Fibroblast of lung (primary cell): ENCODE measurements at regions not wholly inside any gene's neighbourhood (a gene's known extent, or its start where the extent isn't known, plus 50 kb on each side); places are given as distances from the start of the nearest gene placed in this dataset.

ENCODE experiments used
- DNase-seq, 2 donors: peaks; one replicate each; pipeline versions ENCODE4 v3.0.0 to v3.0.0-alpha.2; 2010; ENCODE audit warnings: low read depth in 2 of 2
- H2AFZ ChIP-seq: 2 replicates; pipeline ENCODE4 v1.5.1; 2012; ENCODE audit warnings: low read length, control low read depth, inconsistent platforms
- H3K27ac ChIP-seq: 2 replicates; pipeline ENCODE4 v1.5.1; 2011; ENCODE audit warnings: low read length, control low read depth; ENCODE audit not compliant: insufficient read depth
- H3K27me3 ChIP-seq: 2 replicates; pipeline ENCODE4 v1.5.1; 2011; ENCODE audit warnings: mild to moderate bottlenecking, low read length; ENCODE audit not compliant: control insufficient read depth, insufficient read depth
- H3K36me3 ChIP-seq: 2 replicates; pipeline ENCODE4 v1.5.1; 2011; ENCODE audit warnings: low read length; ENCODE audit not compliant: control insufficient read depth, insufficient read depth
- H3K4me1 ChIP-seq: 2 replicates; pipeline ENCODE4 v1.5.1; 2011; ENCODE audit warnings: low read length; ENCODE audit not compliant: control insufficient read depth, insufficient read depth; ENCODE audit errors: extremely low read depth
- H3K4me2 ChIP-seq: 2 replicates; pipeline ENCODE4 v1.5.1; 2011; ENCODE audit warnings: low read length, control low read depth; ENCODE audit not compliant: insufficient read depth; ENCODE audit errors: extremely low read depth
- H3K4me3 ChIP-seq, 4 experiments: fragments of 200-600 bp in 1 of 4; sonication (generic) in 1 of 4; replicated peaks in 1 of 4; 2 replicates each; pipeline ENCODE4 v1.5.1; 2011 to 2016; ENCODE audit warnings: low read length in 4 of 4, low read depth in 3 of 4, mild to moderate bottlenecking in 3 of 4, control low read depth in 2 of 4, inconsistent platforms in 1 of 4, mixed read lengths in 1 of 4; ENCODE audit not compliant: insufficient read depth in 1 of 4; ENCODE audit errors: control extremely low read depth in 1 of 4
- H3K79me2 ChIP-seq: 2 replicates; pipeline ENCODE4 v1.5.1; 2012; ENCODE audit warnings: mild to moderate bottlenecking, low read length, inconsistent platforms; ENCODE audit not compliant: control insufficient read depth, insufficient read depth
- H3K9ac ChIP-seq: 2 replicates; pipeline ENCODE4 v1.5.1; 2011; ENCODE audit warnings: mild to moderate bottlenecking, low read length, control low read depth; ENCODE audit not compliant: insufficient read depth
- H3K9me3 ChIP-seq: 2 replicates; pipeline ENCODE4 v1.5.1; 2012; ENCODE audit warnings: low read depth, low read length; ENCODE audit not compliant: control insufficient read depth, insufficient read depth
- H4K20me1 ChIP-seq: 2 replicates; pipeline ENCODE4 v1.5.1; 2011; ENCODE audit warnings: low read length; ENCODE audit not compliant: control insufficient read depth, insufficient read depth; ENCODE audit errors: extremely low read depth
- EZH2 ChIP-seq: IDR thresholded peaks from 2 replicates; pipeline ENCODE4 v1.5.1; 2012; ENCODE audit warnings: low read length, control low read depth, mild to moderate bottlenecking; ENCODE audit errors: missing control alignments
- TF ChIP-seq, protein P1 (sequence below), 2 donors: IDR thresholded peaks in 1 of 2; conservative IDR thresholded peaks in 1 of 2; 1 replicate in 1 of 2; 2 replicates in 1 of 2; pipeline ENCODE4 v1.5.1; 2011 to 2012; ENCODE audit warnings: low read length in 2 of 2, control low read depth in 1 of 2, inconsistent platforms in 1 of 2, low read depth in 1 of 2, mild to moderate bottlenecking in 1 of 2

DNA sequence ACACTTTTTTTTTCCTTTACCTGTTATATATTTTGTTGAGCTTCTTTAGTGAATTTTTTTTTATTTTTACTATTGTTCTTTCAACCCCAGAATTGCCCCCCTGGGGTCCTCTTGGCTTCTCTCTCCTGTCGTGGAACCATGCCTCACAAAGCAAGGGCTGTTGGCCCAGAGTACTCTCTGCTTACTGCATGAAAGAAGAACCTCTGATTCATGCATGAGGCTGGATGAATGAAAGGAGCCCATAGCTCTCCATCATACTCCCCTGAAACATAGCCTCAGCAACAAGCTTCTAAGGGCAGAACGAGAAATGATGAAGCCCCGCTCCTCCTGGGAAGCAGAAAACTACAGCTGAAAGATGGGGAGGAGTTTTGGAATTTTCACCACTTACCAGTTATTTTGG, 1441.0 kb downstream of the BRINP3 start:
- Histone ChIP-seq H3K36me3 (no peaks in the 10 kb centered on the region), H3K79me2 (no peaks in the 10 kb centered on the region), H3K9ac (no peak overlapping the region), H3K4me2 (no peak overlapping the region), H3K9me3 (no peaks in the 10 kb centered on the region), H3K27me3 (no peaks in the 10 kb centered on the region), H2AFZ (no peak overlapping the region), H3K4me3 (no peak overlapping the region), H3K4me1 (no peaks in the 10 kb centered on the region), H4K20me1 (no peaks in the 10 kb centered on the region), H3K27ac (no peak overlapping the region)
- no peak for DNase-seq
- TF ChIP-seq, protein P1, sequence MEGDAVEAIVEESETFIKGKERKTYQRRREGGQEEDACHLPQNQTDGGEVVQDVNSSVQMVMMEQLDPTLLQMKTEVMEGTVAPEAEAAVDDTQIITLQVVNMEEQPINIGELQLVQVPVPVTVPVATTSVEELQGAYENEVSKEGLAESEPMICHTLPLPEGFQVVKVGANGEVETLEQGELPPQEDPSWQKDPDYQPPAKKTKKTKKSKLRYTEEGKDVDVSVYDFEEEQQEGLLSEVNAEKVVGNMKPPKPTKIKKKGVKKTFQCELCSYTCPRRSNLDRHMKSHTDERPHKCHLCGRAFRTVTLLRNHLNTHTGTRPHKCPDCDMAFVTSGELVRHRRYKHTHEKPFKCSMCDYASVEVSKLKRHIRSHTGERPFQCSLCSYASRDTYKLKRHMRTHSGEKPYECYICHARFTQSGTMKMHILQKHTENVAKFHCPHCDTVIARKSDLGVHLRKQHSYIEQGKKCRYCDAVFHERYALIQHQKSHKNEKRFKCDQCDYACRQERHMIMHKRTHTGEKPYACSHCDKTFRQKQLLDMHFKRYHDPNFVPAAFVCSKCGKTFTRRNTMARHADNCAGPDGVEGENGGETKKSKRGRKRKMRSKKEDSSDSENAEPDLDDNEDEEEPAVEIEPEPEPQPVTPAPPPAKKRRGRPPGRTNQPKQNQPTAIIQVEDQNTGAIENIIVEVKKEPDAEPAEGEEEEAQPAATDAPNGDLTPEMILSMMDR (conservative IDR thresholded peaks at IDR 0.05 in 1 of 2, IDR thresholded peaks at IDR 0.05 in 1 of 2; ENCODE audit: low read depth in 1 of 2, low read length in 2 of 2): no peak
- no peak for TF ChIP-seq EZH2

DNA sequence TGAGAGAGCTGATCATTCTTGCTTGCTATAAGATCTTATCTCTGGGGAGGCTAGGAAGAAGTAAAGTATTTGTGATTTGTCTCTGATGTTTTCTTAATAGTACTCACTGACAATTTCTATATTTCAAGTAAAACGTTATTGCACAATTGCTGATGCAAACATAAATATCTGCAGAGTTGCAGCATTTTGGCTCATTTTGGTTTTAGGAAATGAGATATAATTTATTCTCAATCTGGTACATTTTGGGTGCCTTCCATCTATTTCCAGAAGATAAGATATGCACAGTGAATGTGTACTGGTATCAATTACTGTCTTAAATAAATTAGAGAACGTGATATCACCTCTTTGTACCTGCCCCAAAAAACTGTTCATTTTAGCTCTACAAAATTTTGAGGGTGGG, 1431.5 kb downstream of the BRINP3 start:
- Histone ChIP-seq H4K20me1 (no peaks in the 10 kb centered on the region), H3K9me3 (no peaks in the 10 kb centered on the region), H2AFZ (no peak overlapping the region), H3K79me2 (no peaks in the 10 kb centered on the region), H3K4me1 (no peaks in the 10 kb centered on the region), H3K27ac (no peak overlapping the region), H3K4me2 (no peak overlapping the region), H3K9ac (no peak overlapping the region), H3K36me3 (no peaks in the 10 kb centered on the region), H3K27me3 (no peaks in the 10 kb centered on the region), H3K4me3 (no peak overlapping the region)
- DNase-seq: peak in 1 of 2 donors; percentile 36
- TF ChIP-seq, protein P1 (conservative IDR thresholded peaks at IDR 0.05 in 1 of 2, IDR thresholded peaks at IDR 0.05 in 1 of 2; ENCODE audit: low read depth in 1 of 2, low read length in 2 of 2): no peak
- no peak for TF ChIP-seq EZH2

DNA sequence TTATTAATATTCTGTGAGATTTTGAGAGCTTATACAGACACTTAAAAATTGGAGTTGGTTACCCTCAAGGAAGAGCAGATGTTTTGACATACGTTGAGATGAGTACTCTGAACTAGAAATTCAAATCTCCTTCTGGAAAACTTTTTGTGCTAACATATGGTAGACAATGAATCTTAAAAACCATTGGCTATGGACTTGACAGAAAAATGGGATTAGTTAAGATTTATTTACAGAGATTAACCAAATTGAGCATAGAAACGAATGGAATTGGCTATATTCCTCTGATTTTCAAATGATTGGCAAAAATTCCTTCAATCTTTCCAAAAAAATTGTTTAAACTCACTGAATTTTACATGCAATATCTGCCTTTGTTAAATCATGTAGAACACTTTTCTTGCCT, 1392.9 kb downstream of the BRINP3 start:
- TF ChIP-seq EZH2: no peak
- TF ChIP-seq, protein P1 (conservative IDR thresholded peaks at IDR 0.05 in 1 of 2, IDR thresholded peaks at IDR 0.05 in 1 of 2; ENCODE audit: low read depth in 1 of 2, low read length in 2 of 2): no peak
- no peaks in the 10 kb centered on the region for H3K27me3 ChIP-seq
- H3K4me1 ChIP-seq: no peaks in the 10 kb centered on the region
- no peak overlapping the region for H2AFZ ChIP-seq
- H3K9ac ChIP-seq: no peak overlapping the region
- H3K36me3 ChIP-seq: no peaks in the 10 kb centered on the region
- no peaks in the 10 kb centered on the region for H3K9me3 ChIP-seq
- no peaks in the 10 kb centered on the region for H4K20me1 ChIP-seq
- no peak overlapping the region for H3K4me2 ChIP-seq
- no peak for DNase-seq
- H3K4me3 ChIP-seq: no peak overlapping the region
- no peaks in the 10 kb centered on the region for H3K79me2 ChIP-seq
- no peak overlapping the region for H3K27ac ChIP-seq
